Endodermal cell (in vitro differentiated cells): ENCODE measurements at regions not wholly inside any gene's neighbourhood (a gene's known extent, or its start where the extent isn't known, plus 50 kb on each side); places are given as distances from the start of the nearest gene placed in this dataset.

Source experiments
- DNase-seq: peaks from one replicate; pipeline ENCODE4 v3.0.0-alpha.2; 2017
- H3K27ac ChIP-seq: 2 replicates; pipeline ENCODE4 v1.5.1; 2013; ENCODE audit warnings: mild to moderate bottlenecking, low read depth, low read length, moderate library complexity
- H3K27me3 ChIP-seq: 2 replicates; pipeline ENCODE4 v1.6.1; 2013; ENCODE audit warnings: mild to moderate bottlenecking, low read length, moderate library complexity; ENCODE audit not compliant: insufficient read depth, control insufficient read depth, poor library complexity, severe bottlenecking
- H3K36me3 ChIP-seq: 2 replicates; pipeline ENCODE4 v1.7.0; 2013; ENCODE audit warnings: mild to moderate bottlenecking, low read length, moderate library complexity; ENCODE audit not compliant: control insufficient read depth, insufficient read depth
- H3K4me1 ChIP-seq: one replicate; pipeline ENCODE4 v1.7.0; 2013; ENCODE audit warnings: low read length; ENCODE audit not compliant: control insufficient read depth, insufficient read depth
- H3K4me3 ChIP-seq: 2 replicates; pipeline ENCODE4 v1.5.1; 2013; ENCODE audit warnings: mild to moderate bottlenecking, low read length, moderate library complexity
- H3K9ac ChIP-seq: 2 replicates; pipeline ENCODE4 v1.6.1; 2013; ENCODE audit warnings: mild to moderate bottlenecking, low read length, moderate library complexity; ENCODE audit not compliant: poor library complexity, severe bottlenecking; ENCODE audit errors: extremely low read depth
- H3K9me3 ChIP-seq: 2 replicates; pipeline ENCODE4 v1.6.1; 2013; ENCODE audit warnings: mild to moderate bottlenecking, low read length, moderate library complexity; ENCODE audit not compliant: control insufficient read depth
- H3K27ac Mint-ChIP-seq: 2 replicates; pipeline ENCODE4 v1.8.0; 2020; ENCODE audit warnings: mixed read lengths
- H3K27me3 Mint-ChIP-seq: 2 replicates; pipeline ENCODE4 v1.8.0; 2021; ENCODE audit warnings: mild to moderate bottlenecking, mixed read lengths; ENCODE audit not compliant: insufficient read depth
- H3K36me3 Mint-ChIP-seq: 2 replicates; pipeline ENCODE4 v1.8.0; 2020; ENCODE audit warnings: low read depth, mixed read lengths
- H3K4me1 Mint-ChIP-seq: 2 replicates; pipeline ENCODE4 v1.8.0; 2020; ENCODE audit warnings: mixed read lengths
- H3K4me3 Mint-ChIP-seq: 2 replicates; pipeline ENCODE4 v1.8.0; 2020; ENCODE audit warnings: mild to moderate bottlenecking, moderate library complexity, mixed read lengths
- H3K9me3 Mint-ChIP-seq: 2 replicates; pipeline ENCODE4 v1.8.0; 2020; ENCODE audit warnings: mild to moderate bottlenecking, mixed read lengths
- WGBS, 2 experiments: methylation state at CpG; one replicate each; pipeline versions ENCODE4 v1.1.5 to v1.1.7; 2013; ENCODE audit warnings: missing lambda C conversion rate in 2 of 2, mixed read lengths in 1 of 2; ENCODE audit not compliant: insufficient coverage in 1 of 2, insufficient read length in 1 of 2; 5-methylcytosine and 5-hydroxymethylcytosine counted together
- TF ChIP-seq, protein P1 (sequence below): fragments of 200-600 bp; sonication (generic); conservative IDR thresholded peaks from 2 replicates; pipeline ENCODE4 v1.5.0; 2021; ENCODE audit warnings: antibody characterized with exemption, mild to moderate bottlenecking

DNA sequence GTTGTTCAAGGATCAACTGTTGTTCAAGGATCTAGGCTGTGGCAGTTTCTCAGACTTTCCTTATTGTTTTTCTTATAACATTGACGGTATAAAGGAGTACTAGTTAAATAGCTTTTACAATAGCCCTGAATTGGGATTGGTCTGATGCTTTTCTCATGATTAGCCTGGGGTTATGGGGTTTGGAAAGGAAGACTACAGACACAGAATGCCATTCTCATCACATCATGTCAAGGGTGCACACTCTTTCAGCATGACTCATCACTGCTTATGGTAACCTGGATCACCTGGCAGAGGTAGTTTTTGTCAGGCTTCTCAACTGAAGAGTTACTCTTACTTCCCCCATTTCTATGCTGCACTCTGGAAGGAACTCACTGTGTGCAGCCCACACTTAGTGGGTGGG lies 194.2 kb upstream of the NPSR1 start:
- Histone ChIP-seq H3K9ac (no peak overlapping the region), H3K27ac (no peak overlapping the region), H3K36me3 (no peaks in the 10 kb centered on the region), H3K27me3 (no peaks in the 10 kb centered on the region), H3K9me3 (no peaks in the 10 kb centered on the region), H3K4me3 (no peak overlapping the region), H3K4me1 (no peaks in the 10 kb centered on the region)
- no peaks in the 10 kb centered on the region for H3K27me3 Mint-ChIP-seq
- 70% methylated on average over 1 of the region's 1 CpG; no CpG with 5 or more reads in 1 of the 2 experiments for WGBS, 2 experiments
- TF ChIP-seq, protein P1, sequence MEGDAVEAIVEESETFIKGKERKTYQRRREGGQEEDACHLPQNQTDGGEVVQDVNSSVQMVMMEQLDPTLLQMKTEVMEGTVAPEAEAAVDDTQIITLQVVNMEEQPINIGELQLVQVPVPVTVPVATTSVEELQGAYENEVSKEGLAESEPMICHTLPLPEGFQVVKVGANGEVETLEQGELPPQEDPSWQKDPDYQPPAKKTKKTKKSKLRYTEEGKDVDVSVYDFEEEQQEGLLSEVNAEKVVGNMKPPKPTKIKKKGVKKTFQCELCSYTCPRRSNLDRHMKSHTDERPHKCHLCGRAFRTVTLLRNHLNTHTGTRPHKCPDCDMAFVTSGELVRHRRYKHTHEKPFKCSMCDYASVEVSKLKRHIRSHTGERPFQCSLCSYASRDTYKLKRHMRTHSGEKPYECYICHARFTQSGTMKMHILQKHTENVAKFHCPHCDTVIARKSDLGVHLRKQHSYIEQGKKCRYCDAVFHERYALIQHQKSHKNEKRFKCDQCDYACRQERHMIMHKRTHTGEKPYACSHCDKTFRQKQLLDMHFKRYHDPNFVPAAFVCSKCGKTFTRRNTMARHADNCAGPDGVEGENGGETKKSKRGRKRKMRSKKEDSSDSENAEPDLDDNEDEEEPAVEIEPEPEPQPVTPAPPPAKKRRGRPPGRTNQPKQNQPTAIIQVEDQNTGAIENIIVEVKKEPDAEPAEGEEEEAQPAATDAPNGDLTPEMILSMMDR, result no peak
- H3K4me3 Mint-ChIP-seq, result no peak overlapping the region
- H3K4me1 Mint-ChIP-seq, result no peaks in the 10 kb centered on the region
- no peaks in the 10 kb centered on the region for H3K36me3 Mint-ChIP-seq
- DNase-seq, result peak; percentile 54
- peaks cover 4% of the 10 kb centered on the region for H3K9me3 Mint-ChIP-seq
- H3K27ac Mint-ChIP-seq, result no peak overlapping the region

DNA sequence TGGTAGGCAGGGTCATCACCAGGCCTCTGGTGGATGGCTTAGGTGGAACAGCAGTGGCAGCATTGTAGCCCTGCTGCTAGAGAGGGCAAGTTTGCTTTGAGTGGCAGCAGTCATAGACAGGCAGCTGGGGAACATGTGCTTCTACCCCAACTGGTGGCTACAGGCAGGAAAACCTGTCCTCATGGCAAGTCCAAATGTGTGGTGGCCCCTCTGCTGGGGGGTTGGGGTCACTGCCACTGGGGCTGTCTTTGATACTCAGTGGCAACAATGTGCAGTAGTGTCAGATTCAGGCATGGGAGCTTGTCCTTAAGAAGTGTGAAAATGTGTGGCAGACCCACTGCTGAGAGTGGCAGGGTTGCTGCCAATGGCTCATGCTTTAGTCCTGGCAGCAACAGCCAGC lies 186.2 kb upstream of the NPSR1 start:
- H3K4me1 Mint-ChIP-seq, result no peaks in the 10 kb centered on the region
- H3K27ac ChIP-seq, result no peak overlapping the region
- no peak overlapping the region for H3K4me3 Mint-ChIP-seq
- peaks cover 13% of the 10 kb centered on the region for H3K9me3 ChIP-seq
- peaks cover 8% of the 10 kb centered on the region for H3K9me3 Mint-ChIP-seq
- no peak overlapping the region for H3K27ac Mint-ChIP-seq
- no peaks in the 10 kb centered on the region for H3K27me3 ChIP-seq
- no peak overlapping the region for H3K9ac ChIP-seq
- peak; percentile 55 for DNase-seq
- no peaks in the 10 kb centered on the region for H3K4me1 ChIP-seq
- no peaks in the 10 kb centered on the region for H3K36me3 ChIP-seq
- H3K36me3 Mint-ChIP-seq, result no peaks in the 10 kb centered on the region
- H3K4me3 ChIP-seq, result no peak overlapping the region
- no peaks in the 10 kb centered on the region for H3K27me3 Mint-ChIP-seq
- TF ChIP-seq, protein P1, result peak; percentile 53

DNA sequence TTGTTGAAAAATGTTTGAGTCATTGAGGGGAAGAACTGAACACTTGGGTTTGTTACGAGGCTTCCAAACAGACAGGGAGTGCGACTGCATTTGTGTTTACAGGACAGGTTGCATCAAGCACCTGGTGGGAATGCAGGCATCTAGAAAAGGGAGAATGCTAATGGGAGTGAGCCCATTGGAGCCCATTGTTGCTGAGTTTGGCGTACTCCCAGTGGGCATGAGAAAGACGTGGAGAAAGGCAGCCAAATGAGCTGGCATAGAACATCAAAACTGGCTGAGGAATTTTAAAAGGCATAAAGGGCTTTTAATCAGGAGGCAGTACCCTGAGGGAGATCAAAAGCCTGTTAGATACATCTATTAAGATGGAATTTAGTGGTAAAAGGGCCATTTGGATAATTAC lies 171.6 kb upstream of the NPSR1 start:
- Mint-ChIP-seq H3K27ac (no peak overlapping the region), H3K4me3 (no peak overlapping the region)
- no peaks in the 10 kb centered on the region for H3K9me3 ChIP-seq

More for the DNA sequence above, 171.6 kb upstream of the NPSR1 start:
- WGBS, 2 experiments, result 90 to 95% methylated on average over 4 of the region's 4 CpGs
- Histone ChIP-seq H3K9ac (no peak overlapping the region), H3K4me3 (no peak overlapping the region), H3K27ac (no peak overlapping the region), H3K4me1 (no peaks in the 10 kb centered on the region), H3K27me3 (no peaks in the 10 kb centered on the region), H3K36me3 (no peaks in the 10 kb centered on the region)
- TF ChIP-seq, protein P1, result no peak
- Mint-ChIP-seq H3K4me1 (peaks cover 4% of the 10 kb centered on the region), H3K9me3 (no peaks in the 10 kb centered on the region), H3K36me3 (no peaks in the 10 kb centered on the region), H3K27me3 (no peaks in the 10 kb centered on the region)
- no peak for DNase-seq
